Kidney epithelial cell (primary cell): ENCODE measurements at regions not wholly inside any gene's neighbourhood (a gene's known extent, or its start where the extent isn't known, plus 50 kb on each side); places are given as distances from the start of the nearest gene placed in this dataset.

Experiments used
- DNase-seq: peaks from one replicate; pipeline ENCODE4 v3.0.0-alpha.2; 2010; ENCODE audit warnings: low read depth
- H3K27me3 ChIP-seq: 2 replicates; pipeline ENCODE4 v1.6.0; 2011; ENCODE audit warnings: low read length; ENCODE audit not compliant: control insufficient read depth, insufficient read depth
- H3K36me3 ChIP-seq: 2 replicates; pipeline ENCODE4 v1.5.1; 2011; ENCODE audit warnings: low read length; ENCODE audit not compliant: control insufficient read depth, insufficient read depth
- H3K4me3 ChIP-seq: 2 replicates; pipeline ENCODE4 v1.5.1; 2011; ENCODE audit warnings: low read depth, mild to moderate bottlenecking, control low read depth, low read length
- CTCF ChIP-seq: IDR thresholded peaks from 2 replicates; pipeline ENCODE4 v1.5.1; 2011; ENCODE audit warnings: mild to moderate bottlenecking, moderate library complexity, low read length, control low read depth, inconsistent platforms; ENCODE audit not compliant: insufficient read depth, poor library complexity, severe bottlenecking

GRCh38 chr13:54879036-54879435, 1850.4 kb downstream of the OLFM4 start:
- no peaks in the 10 kb centered on the region for H3K27me3 ChIP-seq
- TF ChIP-seq CTCF = no peak
- no peak for DNase-seq
- H3K4me3 ChIP-seq = no peak overlapping the region
- no peaks in the 10 kb centered on the region for H3K36me3 ChIP-seq

- no peak for DNase-seq
- Histone ChIP-seq H3K36me3 (no peaks in the 10 kb centered on the region), H3K27me3 (no peaks in the 10 kb centered on the region), H3K4me3 (no peak overlapping the region)
- no peak for TF ChIP-seq CTCF
Observed at GRCh38 chr13:54884682-54885081, 1856.1 kb downstream of the OLFM4 start.

- Histone ChIP-seq H3K4me3 (no peak overlapping the region), H3K36me3 (no peaks in the 10 kb centered on the region), H3K27me3 (no peaks in the 10 kb centered on the region)
- no peak for TF ChIP-seq CTCF
- DNase-seq = no peak
Observed at GRCh38 chr13:54890976-54891375, 1862.4 kb downstream of the OLFM4 start.

- no peak overlapping the region for H3K4me3 ChIP-seq
- H3K27me3 ChIP-seq = no peaks in the 10 kb centered on the region
- TF ChIP-seq CTCF = no peak
- no peaks in the 10 kb centered on the region for H3K36me3 ChIP-seq
- no peak for DNase-seq
Observed at GRCh38 chr13:54901316-54901715, 1872.7 kb downstream of the OLFM4 start.

- H3K27me3 ChIP-seq = no peaks in the 10 kb centered on the region
- no peak for DNase-seq
- no peak overlapping the region for H3K4me3 ChIP-seq
- H3K36me3 ChIP-seq = no peaks in the 10 kb centered on the region
- TF ChIP-seq CTCF = no peak
Observed at GRCh38 chr13:54912367-54912766, 1883.8 kb downstream of the OLFM4 start.

- no peak for TF ChIP-seq CTCF
- no peaks in the 10 kb centered on the region for H3K27me3 ChIP-seq
- no peak overlapping the region for H3K4me3 ChIP-seq
- DNase-seq = no peak
- H3K36me3 ChIP-seq = no peaks in the 10 kb centered on the region
Observed at GRCh38 chr13:54913668-54914067, 1885.1 kb downstream of the OLFM4 start.
